Mesendoderm (in vitro differentiated cells): ENCODE measurements at regions not wholly inside any gene's neighbourhood (a gene's known extent, or its start where the extent isn't known, plus 50 kb on each side); places are given as distances from the start of the nearest gene placed in this dataset.

Source experiments
- DNase-seq: peaks from one replicate; pipeline ENCODE4 v3.0.0; 2013
- H2AK5ac ChIP-seq: 2 replicates; pipeline ENCODE4 v1.6.1; 2013; ENCODE audit warnings: low read length, inconsistent platforms
- H2BK120ac ChIP-seq: 2 replicates; pipeline ENCODE4 v1.6.1; 2013; ENCODE audit warnings: low read depth, mild to moderate bottlenecking, low read length, moderate library complexity, mixed read lengths
- H2BK15ac ChIP-seq: replicated peaks from 2 replicates; pipeline ENCODE4 v1.6.1; 2013; ENCODE audit warnings: low read depth, mild to moderate bottlenecking, moderate library complexity
- H2BK5ac ChIP-seq: 2 replicates; pipeline ENCODE4 v1.6.1; 2013; ENCODE audit warnings: low read length, inconsistent platforms
- H3K18ac ChIP-seq: 2 replicates; pipeline ENCODE4 v1.6.1; 2013; ENCODE audit warnings: mild to moderate bottlenecking, low read length, mixed read lengths
- H3K23ac ChIP-seq: one replicate; pipeline ENCODE4 v1.6.1; 2013; ENCODE audit warnings: low read length
- H3K27ac ChIP-seq: 2 replicates; pipeline ENCODE4 v1.5.1; 2013; ENCODE audit warnings: low read depth, mild to moderate bottlenecking, inconsistent platforms, low read length, moderate library complexity
- H3K27me3 ChIP-seq: 2 replicates; pipeline ENCODE4 v1.6.1; 2013; ENCODE audit warnings: low read length, control low read depth, mild to moderate bottlenecking, inconsistent platforms; ENCODE audit not compliant: insufficient read depth, poor library complexity
- H3K36me3 ChIP-seq: 2 replicates; pipeline ENCODE4 v1.6.1; 2013; ENCODE audit warnings: low read length, inconsistent platforms; ENCODE audit not compliant: control insufficient read depth, insufficient read depth
- H3K4ac ChIP-seq: one replicate; pipeline ENCODE4 v1.6.1; 2013; ENCODE audit warnings: low read depth, mild to moderate bottlenecking, low read length, moderate library complexity
- H3K4me1 ChIP-seq: 2 replicates; pipeline ENCODE4 v1.6.1; 2013; ENCODE audit warnings: low read depth, low read length, inconsistent platforms; ENCODE audit not compliant: control insufficient read depth
- H3K4me2 ChIP-seq: 2 replicates; pipeline ENCODE4 v1.6.1; 2013; ENCODE audit warnings: low read length
- H3K4me3 ChIP-seq: 2 replicates; pipeline ENCODE4 v1.5.1; 2013; ENCODE audit warnings: mild to moderate bottlenecking, low read length
- H3K56ac ChIP-seq: one replicate; pipeline ENCODE4 v1.6.1; 2013; ENCODE audit warnings: low read length
- H3K79me1 ChIP-seq: 2 replicates; pipeline ENCODE4 v1.6.1; 2013; ENCODE audit warnings: low read length, inconsistent platforms
- H3K79me2 ChIP-seq: 2 replicates; pipeline ENCODE4 v1.6.1; 2013; ENCODE audit warnings: mild to moderate bottlenecking, low read length; ENCODE audit not compliant: control insufficient read depth, insufficient read depth
- H3K9ac ChIP-seq: 2 replicates; pipeline ENCODE4 v1.6.1; 2013; ENCODE audit warnings: low read length, inconsistent platforms
- H4K5ac ChIP-seq: one replicate; pipeline ENCODE4 v1.6.1; 2013; ENCODE audit warnings: low read length
- H4K8ac ChIP-seq: one replicate; pipeline ENCODE4 v1.6.1; 2013; ENCODE audit warnings: low read depth, mild to moderate bottlenecking, control low read depth, low read length, moderate library complexity
- WGBS: extraction: QIAGEN DNeasy Blood & Tissue Kit; methylation state at CpG from one replicate; pipeline ENCODE4 v1.1.7; 2013; ENCODE audit warnings: low lambda C conversion rate, missing lambda C conversion rate; ENCODE audit not compliant: insufficient coverage; ENCODE audit errors: extremely low coverage; 5-methylcytosine and 5-hydroxymethylcytosine counted together

DNA sequence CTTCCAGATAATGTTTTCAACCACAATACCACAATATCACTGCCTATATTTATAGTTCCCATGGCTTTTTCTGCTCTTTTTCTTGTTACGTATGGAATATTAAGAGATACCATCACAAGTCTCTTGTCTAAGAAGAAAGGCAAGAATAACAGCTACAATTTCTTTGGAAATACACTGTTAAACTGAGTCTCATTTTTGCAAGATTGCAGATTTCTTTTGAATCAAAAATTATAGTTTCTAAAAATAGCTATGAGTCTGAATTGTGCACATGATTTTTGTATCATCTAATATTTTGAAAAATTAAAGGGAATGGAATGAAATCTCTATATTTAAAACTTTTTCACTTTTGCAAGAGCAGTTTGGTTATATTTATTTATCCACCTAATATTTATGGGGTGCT is 1120.8 kb downstream of the EFNB2 start:
- no peaks in the 10 kb centered on the region for H3K27me3 ChIP-seq
- H3K4me1 ChIP-seq: no peaks in the 10 kb centered on the region
- no peak overlapping the region for H3K56ac ChIP-seq
- H3K36me3 ChIP-seq: no peaks in the 10 kb centered on the region
- H2BK5ac ChIP-seq: no peak overlapping the region
- H3K79me2 ChIP-seq: no peaks in the 10 kb centered on the region
- H3K4me3 ChIP-seq: no peak overlapping the region
- H4K5ac ChIP-seq: no peak overlapping the region
- no peak overlapping the region for H3K18ac ChIP-seq
- H2BK120ac ChIP-seq: no peak overlapping the region
- no peak overlapping the region for H2BK15ac ChIP-seq
- no peak overlapping the region for H3K4me2 ChIP-seq
- H4K8ac ChIP-seq: no peak overlapping the region
- no peak overlapping the region for H3K4ac ChIP-seq
- no CpG with 5 or more reads among the region's 1 CpG for WGBS
- H3K9ac ChIP-seq: no peak overlapping the region
- H3K23ac ChIP-seq: no peak overlapping the region
- no peak for DNase-seq
- H2AK5ac ChIP-seq: no peak overlapping the region
- H3K79me1 ChIP-seq: no peaks in the 10 kb centered on the region
- no peak overlapping the region for H3K27ac ChIP-seq

DNA sequence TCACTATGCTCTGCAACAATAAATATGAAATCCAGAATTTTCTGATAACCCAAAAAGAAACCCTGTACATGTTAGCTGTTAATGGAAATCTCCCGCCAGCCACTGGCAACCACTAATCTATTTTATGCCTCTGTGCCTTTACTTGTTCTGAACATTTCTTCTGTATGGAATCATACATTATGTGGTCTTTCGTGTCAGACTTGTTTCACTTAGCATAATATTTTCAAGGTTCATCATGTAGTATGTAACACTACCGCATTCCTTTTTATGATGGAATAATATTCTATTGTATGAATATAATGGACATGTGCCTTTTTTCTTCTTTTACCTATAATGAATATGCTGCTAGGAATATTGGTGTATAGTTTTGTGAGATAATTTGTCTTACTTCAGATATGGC is 1123.3 kb downstream of the EFNB2 start:
- Histone ChIP-seq H3K79me2 (no peaks in the 10 kb centered on the region), H2AK5ac (no peak overlapping the region), H3K27ac (no peak overlapping the region), H3K4ac (no peak overlapping the region), H3K18ac (no peak overlapping the region), H2BK15ac (no peak overlapping the region), H4K8ac (no peak overlapping the region), H4K5ac (no peak overlapping the region), H3K36me3 (no peaks in the 10 kb centered on the region), H2BK5ac (no peak overlapping the region), H3K79me1 (no peaks in the 10 kb centered on the region), H3K4me3 (no peak overlapping the region), H3K23ac (no peak overlapping the region), H3K4me1 (no peaks in the 10 kb centered on the region), H3K4me2 (no peak overlapping the region), H3K56ac (no peak overlapping the region), H2BK120ac (no peak overlapping the region), H3K27me3 (no peaks in the 10 kb centered on the region), H3K9ac (no peak overlapping the region)
- WGBS: no CpG with 5 or more reads among the region's 3 CpGs
- no peak for DNase-seq

DNA sequence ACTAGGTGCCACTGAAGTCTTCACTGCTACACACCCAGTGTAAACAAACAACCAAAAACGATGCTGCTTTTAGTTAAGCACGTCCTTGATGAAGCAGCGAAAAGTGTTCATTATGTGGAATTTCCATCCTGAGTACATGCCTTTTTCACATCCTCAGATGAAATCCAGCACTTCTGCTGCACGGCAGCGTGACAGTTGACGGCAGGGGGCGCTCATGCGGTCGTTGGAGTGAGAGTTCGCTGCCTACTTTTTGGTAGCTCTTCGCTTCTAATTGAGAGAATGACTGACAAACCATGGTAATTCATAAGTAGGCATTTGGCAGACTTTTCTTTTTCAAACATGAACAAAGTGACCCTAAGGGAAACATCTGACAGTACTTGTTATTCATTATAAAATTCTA is 1124.9 kb downstream of the EFNB2 start:
- H3K4ac ChIP-seq: no peak overlapping the region
- H3K4me1 ChIP-seq: no peaks in the 10 kb centered on the region
- H3K18ac ChIP-seq: no peak overlapping the region
- no peak overlapping the region for H3K23ac ChIP-seq
- no peak overlapping the region for H3K56ac ChIP-seq
- no peak overlapping the region for H3K9ac ChIP-seq
- H4K8ac ChIP-seq: no peak overlapping the region
- H2BK120ac ChIP-seq: no peak overlapping the region
- no CpG with 5 or more reads among the region's 11 CpGs for WGBS
- no peaks in the 10 kb centered on the region for H3K36me3 ChIP-seq
- H2AK5ac ChIP-seq: no peak overlapping the region
- H2BK15ac ChIP-seq: no peak overlapping the region
- no peak overlapping the region for H3K27ac ChIP-seq
- no peak overlapping the region for H3K4me2 ChIP-seq
- no peak overlapping the region for H3K4me3 ChIP-seq
- no peak overlapping the region for H4K5ac ChIP-seq
- DNase-seq: peak; percentile 67
- H2BK5ac ChIP-seq: no peak overlapping the region
- no peaks in the 10 kb centered on the region for H3K79me1 ChIP-seq
- H3K79me2 ChIP-seq: no peaks in the 10 kb centered on the region
- no peaks in the 10 kb centered on the region for H3K27me3 ChIP-seq

DNA sequence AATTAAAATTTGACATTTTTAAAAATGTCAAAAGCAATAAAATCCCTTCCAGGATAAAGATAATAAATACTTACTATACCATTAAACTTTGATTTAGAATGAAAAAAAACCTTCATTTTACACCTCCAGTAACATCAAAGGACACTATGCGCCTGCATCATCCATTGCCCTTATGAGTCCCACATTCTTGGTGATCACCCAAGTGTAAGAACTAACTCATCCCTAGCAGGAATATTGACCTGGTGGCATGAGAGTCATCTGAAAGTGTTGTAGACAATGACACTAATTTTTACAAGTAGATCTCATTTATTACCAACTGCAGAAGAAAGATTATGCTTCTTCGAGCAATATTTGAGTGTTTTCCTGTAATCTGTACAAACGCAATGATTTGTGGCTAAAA is 1128.9 kb downstream of the EFNB2 start:
- Histone ChIP-seq H2AK5ac (no peak overlapping the region), H3K4ac (no peak overlapping the region), H3K79me1 (no peaks in the 10 kb centered on the region), H3K79me2 (no peaks in the 10 kb centered on the region), H3K27me3 (no peaks in the 10 kb centered on the region), H3K36me3 (no peaks in the 10 kb centered on the region), H3K9ac (no peak overlapping the region), H2BK120ac (no peak overlapping the region), H2BK5ac (no peak overlapping the region), H4K8ac (no peak overlapping the region), H3K23ac (no peak overlapping the region), H3K56ac (no peak overlapping the region), H3K18ac (no peak overlapping the region), H3K4me2 (no peak overlapping the region), H2BK15ac (no peak overlapping the region), H3K27ac (no peak overlapping the region), H3K4me3 (no peak overlapping the region), H4K5ac (no peak overlapping the region), H3K4me1 (no peaks in the 10 kb centered on the region)
- WGBS: no CpG with 5 or more reads among the region's 3 CpGs
- no peak for DNase-seq

DNA sequence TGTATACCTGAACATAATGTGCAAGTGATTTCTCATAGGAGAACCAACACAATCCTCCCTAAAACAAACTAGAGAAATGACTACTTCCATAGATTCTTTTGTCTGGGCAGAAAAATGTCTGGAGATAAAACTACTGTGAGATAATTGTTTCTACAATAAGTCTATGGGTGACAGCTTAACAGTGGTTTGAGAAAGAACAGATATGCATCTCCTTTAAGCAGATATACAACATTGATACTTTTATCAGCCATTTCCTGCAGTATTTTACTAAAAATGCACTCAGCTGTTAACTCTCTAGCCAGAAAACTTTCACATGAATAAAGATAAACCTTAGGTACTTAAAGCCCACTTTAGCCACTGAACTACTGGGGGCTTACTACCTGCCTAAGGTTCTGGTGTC is 1132.4 kb downstream of the EFNB2 start:
- Histone ChIP-seq H2BK15ac (no peak overlapping the region), H3K4me2 (no peak overlapping the region), H3K9ac (no peak overlapping the region), H3K18ac (no peak overlapping the region), H3K4me3 (no peak overlapping the region), H3K79me2 (no peaks in the 10 kb centered on the region), H2AK5ac (no peak overlapping the region), H3K4ac (no peak overlapping the region), H4K8ac (no peak overlapping the region), H3K36me3 (no peaks in the 10 kb centered on the region), H3K27me3 (no peaks in the 10 kb centered on the region), H3K56ac (no peak overlapping the region), H2BK120ac (no peak overlapping the region), H4K5ac (no peak overlapping the region), H2BK5ac (no peak overlapping the region), H3K79me1 (no peaks in the 10 kb centered on the region), H3K23ac (no peak overlapping the region), H3K4me1 (no peaks in the 10 kb centered on the region), H3K27ac (no peak overlapping the region)
- DNase-seq: no peak

DNA sequence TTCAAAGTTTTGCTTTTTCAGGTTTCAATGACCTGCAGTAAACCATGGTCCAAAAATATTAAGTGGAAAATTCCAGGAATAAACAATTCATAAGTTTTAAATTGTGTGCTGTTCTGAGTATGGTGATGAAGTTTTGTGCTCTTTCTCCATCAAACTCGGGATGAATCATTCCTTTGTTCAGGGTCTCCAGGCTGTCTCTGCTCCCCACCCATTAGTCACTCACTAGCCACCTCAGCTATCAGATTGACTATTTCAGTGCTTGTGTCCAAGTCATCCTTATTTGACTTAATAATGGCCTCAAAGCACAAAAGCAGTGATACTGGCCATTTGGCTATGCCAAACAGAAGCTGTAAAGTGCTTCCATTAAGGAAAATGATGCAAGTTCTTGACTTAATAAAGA is 1140.4 kb downstream of the EFNB2 start:
- no peaks in the 10 kb centered on the region for H3K4me1 ChIP-seq
- no peaks in the 10 kb centered on the region for H3K36me3 ChIP-seq
- no peaks in the 10 kb centered on the region for H3K27me3 ChIP-seq
- H3K56ac ChIP-seq: no peak overlapping the region
- H3K4ac ChIP-seq: no peak overlapping the region
- H3K4me2 ChIP-seq: no peak overlapping the region
- no peak overlapping the region for H3K4me3 ChIP-seq
- no peak overlapping the region for H2BK5ac ChIP-seq
- H2AK5ac ChIP-seq: no peak overlapping the region
- no peak overlapping the region for H2BK15ac ChIP-seq
- no peak overlapping the region for H2BK120ac ChIP-seq
- H3K9ac ChIP-seq: no peak overlapping the region
- H3K23ac ChIP-seq: no peak overlapping the region
- H4K5ac ChIP-seq: no peak overlapping the region
- H4K8ac ChIP-seq: no peak overlapping the region
- DNase-seq: no peak
- WGBS: no CpG with 5 or more reads among the region's 1 CpG
- no peaks in the 10 kb centered on the region for H3K79me2 ChIP-seq
- H3K79me1 ChIP-seq: no peaks in the 10 kb centered on the region
- H3K27ac ChIP-seq: no peak overlapping the region
- H3K18ac ChIP-seq: no peak overlapping the region
